Stomach (tissue), 8 donors: ENCODE measurements at regions not wholly inside any gene's neighbourhood (a gene's known extent, or its start where the extent isn't known, plus 50 kb on each side); places are given as distances from the start of the nearest gene placed in this dataset.
A peak's percentile ranks its signal among the peaks of the same experiment; 100 is the strongest.

Source experiments
- DNase-seq, 2 donors: peaks; one replicate each; pipeline versions ENCODE4 v3.0.0 to v3.0.0-alpha.2; 2013 to 2019
- H3K27ac ChIP-seq, 5 donors: fragments of 200-600 bp in 4 of 5; sonication (generic) in 4 of 5; one replicate each; pipeline ENCODE4 v1.5.1; 2013 to 2019; ENCODE audit warnings: mild to moderate bottlenecking in 1 of 5, moderate library complexity in 1 of 5
- H3K27me3 ChIP-seq, 3 donors: fragments of 200-600 bp; sonication (generic); one replicate each; pipeline ENCODE4 v1.5.1; 2017 to 2019; ENCODE audit warnings: mixed run types in 1 of 3
- H3K36me3 ChIP-seq, 4 donors: fragments of 200-600 bp; sonication (generic); 1 replicate in 3 of 4; 2 replicates in 1 of 4; pipeline ENCODE4 v1.5.1; 2016 to 2019
- H3K4me1 ChIP-seq, 4 donors: fragments of 200-600 bp; sonication (generic); one replicate each; pipeline ENCODE4 v1.5.1; 2016 to 2019
- H3K4me3 ChIP-seq, 4 donors: fragments of 200-600 bp; sonication (generic) in 3 of 4; one replicate each; pipeline ENCODE4 v1.5.1; 2016 to 2019; ENCODE audit warnings: mild to moderate bottlenecking in 1 of 4
- H3K9me3 ChIP-seq, 4 donors: fragments of 200-600 bp; sonication (generic); one replicate each; pipeline ENCODE4 v1.5.1; 2016 to 2019
- EP300 ChIP-seq: sonication (generic); formaldehyde crosslinking; IDR thresholded peaks from one replicate; pipeline ENCODE4 v1.6.1; 2017; ENCODE audit warnings: antibody characterized with exemption
- POLR2A ChIP-seq, 4 donors: fragments of 450-650 bp; IDR thresholded peaks; one replicate each; pipeline ENCODE4 v1.6.1; 2016; ENCODE audit warnings: antibody characterized with exemption in 4 of 4, control low read depth in 2 of 4, mild to moderate bottlenecking in 1 of 4, moderate library complexity in 1 of 4
- POLR2AphosphoS5 ChIP-seq, 3 donors: sonication (generic); formaldehyde crosslinking; IDR thresholded peaks; one replicate each; pipeline ENCODE4 v1.6.1; 2016; ENCODE audit warnings: antibody characterized with exemption in 3 of 3
- WGBS, 5 donors: extraction: QIAGEN DNeasy Blood & Tissue Kit in 3 of 5; methylation state at CpG; one replicate each; pipeline versions ENCODE4 v1.1.5 to v1.1.7; 2013 to 2018; 5-methylcytosine and 5-hydroxymethylcytosine counted together
- intact Hi-C: fragments of 100-400 bp; cut with DNase I; formaldehyde crosslinking; loops from one replicate; pipeline ENCODE4 v1.15.1; 2023; ENCODE audit warnings: low total_unique reads
- TF ChIP-seq, protein P1 (sequence below), 7 experiments: fragments of 450-650 bp in 4 of 7; fragments of 200-600 bp in 3 of 7; sonication (generic) in 3 of 7; IDR thresholded peaks; one replicate each; pipeline ENCODE4 v1.5.1; 2016 to 2019; ENCODE audit warnings: antibody characterized with exemption in 7 of 7, control low read depth in 2 of 7, mild to moderate bottlenecking in 1 of 7
- donor health status: healthy with polysubstance abuse.
- donor health status: Bipolar disorder and iron deficiency.
- donor health status: healthy.

DNA sequence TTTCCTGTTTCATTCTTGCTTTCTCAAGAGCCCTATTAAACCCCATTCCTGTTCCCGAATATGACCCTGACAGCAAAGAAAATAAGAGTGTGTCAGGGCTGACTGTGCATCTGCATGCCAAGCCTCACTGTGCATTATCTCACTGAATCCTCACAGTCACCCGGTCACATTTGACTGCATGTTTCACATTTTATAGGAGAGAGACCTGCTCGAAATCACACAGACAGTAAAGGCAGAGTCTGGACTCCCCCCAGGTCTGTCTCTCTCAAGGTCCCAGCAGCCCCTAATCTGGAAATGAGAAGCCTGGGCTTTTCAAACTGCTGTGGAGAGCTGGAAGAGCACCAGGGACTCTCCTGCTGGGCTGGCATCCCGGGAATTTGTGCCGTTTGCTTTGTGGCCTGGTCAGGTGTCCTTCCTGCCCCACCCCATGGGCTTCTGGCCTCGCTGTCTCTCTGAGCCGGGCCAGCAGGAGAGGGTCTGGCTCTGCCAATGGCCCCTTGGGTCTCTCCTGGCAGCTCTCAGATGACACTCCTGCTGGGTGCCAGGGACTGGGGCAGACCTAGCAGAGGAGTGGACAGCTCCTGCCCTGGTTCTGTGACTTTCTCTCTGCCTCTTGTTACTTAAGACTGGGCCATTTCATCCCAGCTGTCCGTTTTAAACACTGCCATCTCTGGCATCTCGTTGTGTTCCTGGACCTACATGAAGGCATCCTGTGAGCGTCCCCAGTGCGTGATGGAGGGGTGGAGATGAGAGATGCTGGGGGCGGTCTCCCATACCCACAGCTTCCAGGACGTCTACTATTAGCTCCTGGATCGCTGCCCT lies 173.6 kb downstream of the ARHGAP12 start:
- no peaks in the 10 kb centered on the region for H3K9me3 ChIP-seq
- 60 to 76% (median 65%) methylated on average over 10 to 14 of the region's 14 CpGs for WGBS, 5 donors
- no peak overlapping the region for H3K4me3 ChIP-seq
- H3K36me3 ChIP-seq: no peaks in the 10 kb centered on the region
- DNase-seq: no peak
- H3K27me3 ChIP-seq: no peaks in the 10 kb centered on the region
- H3K27ac ChIP-seq: peak overlapping the region in 3 of 5 donors; percentile 33 to 99 (median 57)
- intact Hi-C loops: no loop called here
- TF ChIP-seq, protein P1, sequence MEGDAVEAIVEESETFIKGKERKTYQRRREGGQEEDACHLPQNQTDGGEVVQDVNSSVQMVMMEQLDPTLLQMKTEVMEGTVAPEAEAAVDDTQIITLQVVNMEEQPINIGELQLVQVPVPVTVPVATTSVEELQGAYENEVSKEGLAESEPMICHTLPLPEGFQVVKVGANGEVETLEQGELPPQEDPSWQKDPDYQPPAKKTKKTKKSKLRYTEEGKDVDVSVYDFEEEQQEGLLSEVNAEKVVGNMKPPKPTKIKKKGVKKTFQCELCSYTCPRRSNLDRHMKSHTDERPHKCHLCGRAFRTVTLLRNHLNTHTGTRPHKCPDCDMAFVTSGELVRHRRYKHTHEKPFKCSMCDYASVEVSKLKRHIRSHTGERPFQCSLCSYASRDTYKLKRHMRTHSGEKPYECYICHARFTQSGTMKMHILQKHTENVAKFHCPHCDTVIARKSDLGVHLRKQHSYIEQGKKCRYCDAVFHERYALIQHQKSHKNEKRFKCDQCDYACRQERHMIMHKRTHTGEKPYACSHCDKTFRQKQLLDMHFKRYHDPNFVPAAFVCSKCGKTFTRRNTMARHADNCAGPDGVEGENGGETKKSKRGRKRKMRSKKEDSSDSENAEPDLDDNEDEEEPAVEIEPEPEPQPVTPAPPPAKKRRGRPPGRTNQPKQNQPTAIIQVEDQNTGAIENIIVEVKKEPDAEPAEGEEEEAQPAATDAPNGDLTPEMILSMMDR (IDR thresholded peaks at IDR 0.05): no peak
- no peak for TF ChIP-seq POLR2A (IDR thresholded peaks at IDR 0.05)
- TF ChIP-seq EP300: no peak
- no peak for TF ChIP-seq POLR2AphosphoS5 (IDR thresholded peaks at IDR 0.05)
- peaks cover 5 to 49% (median 25%) of the 10 kb centered on the region in 4 donors for H3K4me1 ChIP-seq

DNA sequence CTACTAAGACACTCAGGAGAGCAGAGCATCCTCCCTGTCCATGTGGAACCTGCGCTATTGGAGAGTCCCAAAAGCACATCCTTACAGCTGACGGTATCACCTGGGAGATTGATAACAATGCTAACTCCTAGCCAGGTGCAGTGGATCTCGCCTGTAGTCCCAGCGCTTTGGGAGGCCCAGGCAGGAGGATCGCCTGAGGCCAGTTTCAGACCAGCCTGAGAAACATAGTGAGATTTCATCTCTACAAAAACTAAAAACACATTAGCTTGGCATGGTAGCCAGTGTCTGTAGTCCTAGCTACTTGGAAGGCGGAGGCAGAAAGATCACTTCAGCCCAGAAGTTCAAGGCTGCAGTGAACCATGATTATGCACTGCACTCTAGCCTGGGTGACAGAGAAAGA lies 174.9 kb downstream of the ARHGAP12 start:
- Histone ChIP-seq H3K9me3 (no peaks in the 10 kb centered on the region), H3K36me3 (no peaks in the 10 kb centered on the region), H3K4me1 (peaks cover 13 to 54% (median 30%) of the 10 kb centered on the region in 4 donors), H3K27ac (no peak overlapping the region), H3K27me3 (no peaks in the 10 kb centered on the region), H3K4me3 (no peak overlapping the region)
- TF ChIP-seq POLR2AphosphoS5 (IDR thresholded peaks at IDR 0.05) (no peak), EP300 (no peak), POLR2A (IDR thresholded peaks at IDR 0.05) (no peak)
- TF ChIP-seq, protein P1 (IDR thresholded peaks at IDR 0.05): no peak
- intact Hi-C loops: no loop called here
- no peak for DNase-seq
- 96 to 98% (median 98%) methylated on average over 6 of the region's 6 CpGs for WGBS, 5 donors

DNA sequence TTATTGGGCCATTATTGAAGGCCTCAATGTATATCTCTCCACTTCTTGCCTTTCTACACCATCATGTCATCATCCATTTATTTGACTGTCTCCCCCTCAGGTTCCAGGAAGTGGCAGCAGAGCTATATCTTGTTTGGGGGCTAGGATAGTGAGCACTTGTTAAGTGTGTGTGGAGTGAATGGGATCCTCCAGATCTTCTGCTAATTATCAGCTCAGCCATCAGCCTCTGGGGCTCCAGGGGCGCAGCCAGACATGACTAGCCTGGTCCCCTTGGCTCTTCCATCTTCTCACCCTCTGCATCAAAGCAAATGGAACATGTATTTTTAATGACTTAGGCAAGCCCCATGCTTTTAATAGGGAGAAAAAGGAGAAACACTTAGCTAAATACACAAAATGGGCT lies 176.5 kb downstream of the ARHGAP12 start:
- Histone ChIP-seq H3K4me1 (peaks cover 13 to 41% (median 23%) of the 10 kb centered on the region in 4 donors), H3K36me3 (no peaks in the 10 kb centered on the region), H3K27ac (no peak overlapping the region), H3K4me3 (no peak overlapping the region), H3K27me3 (no peaks in the 10 kb centered on the region), H3K9me3 (no peaks in the 10 kb centered on the region)
- TF ChIP-seq POLR2A (IDR thresholded peaks at IDR 0.05) (no peak), POLR2AphosphoS5 (IDR thresholded peaks at IDR 0.05) (no peak), EP300 (no peak)
- TF ChIP-seq, protein P1 (IDR thresholded peaks at IDR 0.05): no peak
- intact Hi-C loops: no loop called here
- WGBS, 5 donors: 83 to 100% (median 93%) methylated on average over 1 of the region's 1 CpG
- DNase-seq: no peak

DNA sequence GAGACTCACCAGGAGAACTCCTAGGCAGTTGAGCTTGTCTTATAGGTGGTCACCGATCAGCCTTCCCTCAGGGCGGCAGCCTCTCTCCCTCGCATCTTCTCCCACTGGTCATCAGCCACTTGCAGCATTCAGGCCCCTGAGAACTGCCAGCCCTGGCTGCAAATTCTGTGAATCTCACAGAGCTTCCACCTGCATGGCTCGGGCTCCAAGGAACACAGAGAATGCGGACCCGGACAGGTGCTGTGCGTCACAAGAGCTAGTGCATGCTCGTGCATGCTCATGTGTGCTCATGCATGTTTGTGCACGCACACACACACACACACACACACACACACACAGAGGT lies 176.9 kb downstream of the ARHGAP12 start:
- WGBS, 5 donors: 70 to 87% (median 79%) methylated on average over 9 of the region's 9 CpGs
- no peaks in the 10 kb centered on the region for H3K27me3 ChIP-seq
- DNase-seq: no peak
- TF ChIP-seq, protein P1 (IDR thresholded peaks at IDR 0.05): no peak
- no peak for TF ChIP-seq POLR2A (IDR thresholded peaks at IDR 0.05)
- TF ChIP-seq EP300: no peak
- no peak for TF ChIP-seq POLR2AphosphoS5 (IDR thresholded peaks at IDR 0.05)
- H3K36me3 ChIP-seq: no peaks in the 10 kb centered on the region
- intact Hi-C loops: no loop called here
- H3K9me3 ChIP-seq: no peaks in the 10 kb centered on the region
- peak overlapping the region in 3 of 5 donors; percentile 42 to 75 (median 66) for H3K27ac ChIP-seq
- H3K4me3 ChIP-seq: no peak overlapping the region
- peaks cover 13 to 39% (median 22%) of the 10 kb centered on the region in 4 donors for H3K4me1 ChIP-seq
